ENCODE measurements at regions not wholly inside any gene's neighbourhood (a gene's known extent, or its start where the extent isn't known, plus 50 kb on each side); places are given as distances from the start of the nearest gene placed in this dataset.

GRCh38 chr2:155958834-155959233 is 373.7 kb downstream of the NR4A2 start:
- no peak overlapping the region for H3K4me3 Mint-ChIP-seq
- no peak for TF ChIP-seq CTCF (IDR thresholded peaks at IDR 0.05)
- no peaks in the 10 kb centered on the region for H3K4me1 Mint-ChIP-seq (ENCODE audit: low read depth)
- no peak for DNase-seq
- peaks cover 29% of the 10 kb centered on the region for H3K9me3 Mint-ChIP-seq
- no peaks in the 10 kb centered on the region for H3K27me3 Mint-ChIP-seq (ENCODE audit: insufficient read depth)
- no peaks in the 10 kb centered on the region for H3K36me3 Mint-ChIP-seq (ENCODE audit: low read depth)
- H3K27ac Mint-ChIP-seq, result no peak overlapping the region

- TF ChIP-seq CTCF (IDR thresholded peaks at IDR 0.05), result no peak
- DNase-seq, result no peak
- Mint-ChIP-seq H3K27ac (no peak overlapping the region), H3K4me1 (ENCODE audit: low read depth) (no peaks in the 10 kb centered on the region), H3K27me3 (ENCODE audit: insufficient read depth) (no peaks in the 10 kb centered on the region), H3K9me3 (peaks cover 28% of the 10 kb centered on the region), H3K36me3 (ENCODE audit: low read depth) (no peaks in the 10 kb centered on the region; the same call in 1 of the 2 replicates), H3K4me3 (no peak overlapping the region)
Measured at GRCh38 chr2:155947069-155947468, 385.5 kb downstream of the NR4A2 start.

- Mint-ChIP-seq H3K27ac (no peak overlapping the region), H3K4me3 (no peak overlapping the region), H3K27me3 (ENCODE audit: insufficient read depth) (no peaks in the 10 kb centered on the region), H3K36me3 (ENCODE audit: low read depth) (no peaks in the 10 kb centered on the region; the same call in 1 of the 2 replicates), H3K9me3 (peaks cover 36% of the 10 kb centered on the region), H3K4me1 (ENCODE audit: low read depth) (no peaks in the 10 kb centered on the region)
- DNase-seq, result no peak
- no peak for TF ChIP-seq CTCF (IDR thresholded peaks at IDR 0.05)
Measured at GRCh38 chr2:155944218-155944617, 388.3 kb downstream of the NR4A2 start.

GRCh38 chr2:155930312-155930711 is 402.2 kb downstream of the NR4A2 start:
- H3K9me3 Mint-ChIP-seq, result peaks cover 35% of the 10 kb centered on the region
- no peaks in the 10 kb centered on the region for H3K4me1 Mint-ChIP-seq (ENCODE audit: low read depth)
- no peak for TF ChIP-seq CTCF (IDR thresholded peaks at IDR 0.05)
- H3K36me3 Mint-ChIP-seq (ENCODE audit: low read depth), result no peaks in the 10 kb centered on the region
- no peak for DNase-seq
- H3K27ac Mint-ChIP-seq, result no peak overlapping the region
- H3K27me3 Mint-ChIP-seq (ENCODE audit: insufficient read depth), result no peaks in the 10 kb centered on the region
- no peak overlapping the region for H3K4me3 Mint-ChIP-seq

GRCh38 chr2:155917380-155917779 is 415.1 kb downstream of the NR4A2 start:
- DNase-seq, result no peak
- peaks cover 18% of the 10 kb centered on the region; the same call in 1 of the 2 replicates for H3K9me3 Mint-ChIP-seq
- H3K4me3 Mint-ChIP-seq, result no peak overlapping the region
- H3K4me1 Mint-ChIP-seq (ENCODE audit: low read depth), result no peaks in the 10 kb centered on the region
- TF ChIP-seq CTCF (IDR thresholded peaks at IDR 0.05), result no peak
- H3K27ac Mint-ChIP-seq, result no peak overlapping the region
- no peaks in the 10 kb centered on the region for H3K27me3 Mint-ChIP-seq (ENCODE audit: insufficient read depth)
- H3K36me3 Mint-ChIP-seq (ENCODE audit: low read depth), result no peaks in the 10 kb centered on the region

GRCh38 chr2:155913356-155913755 is 419.2 kb downstream of the NR4A2 start:
- H3K27me3 Mint-ChIP-seq (ENCODE audit: insufficient read depth), result no peaks in the 10 kb centered on the region
- H3K9me3 Mint-ChIP-seq, result peaks cover 20% of the 10 kb centered on the region
- TF ChIP-seq CTCF (IDR thresholded peaks at IDR 0.05), result no peak
- H3K4me1 Mint-ChIP-seq (ENCODE audit: low read depth), result no peaks in the 10 kb centered on the region
- no peak overlapping the region for H3K4me3 Mint-ChIP-seq
- DNase-seq, result no peak
- H3K36me3 Mint-ChIP-seq (ENCODE audit: low read depth), result peaks cover 3% of the 10 kb centered on the region; the same call in 1 of the 2 replicates
- no peak overlapping the region for H3K27ac Mint-ChIP-seq
